ENCODE measurements at regions not wholly inside any gene's neighbourhood (a gene's known extent, or its start where the extent isn't known, plus 50 kb on each side); places are given as distances from the start of the nearest gene placed in this dataset.

DNA sequence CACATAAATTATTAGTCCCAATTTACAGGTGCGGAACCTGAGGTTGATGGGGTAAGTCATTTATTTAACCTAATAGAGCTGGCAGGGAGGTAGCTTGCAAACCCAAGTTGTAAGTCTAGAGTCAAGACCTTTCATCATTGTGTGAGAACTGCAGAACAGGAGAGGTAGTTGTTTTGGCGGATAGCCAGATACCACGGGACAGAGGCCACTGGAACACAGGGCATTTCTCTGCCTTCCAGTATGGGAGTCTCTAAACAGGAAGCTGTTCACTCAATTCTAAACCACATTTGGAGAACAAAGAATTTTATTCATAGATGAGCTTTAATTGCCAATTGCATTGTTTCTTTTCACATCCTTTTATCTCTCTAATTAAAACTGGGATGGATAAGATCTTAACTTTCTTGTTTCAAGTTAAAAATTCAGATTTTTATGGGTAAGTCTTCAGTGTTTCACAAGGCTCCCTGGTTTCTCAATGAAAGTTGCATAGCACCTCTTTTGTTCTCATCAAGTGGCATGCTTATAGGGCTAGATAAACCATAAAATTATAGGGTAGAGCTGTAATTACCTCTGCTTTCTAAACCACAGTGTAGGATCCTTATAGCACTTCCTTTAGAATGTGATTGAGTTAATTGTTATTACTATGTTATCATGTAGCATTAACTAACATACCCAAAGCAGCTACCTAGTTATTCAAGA, 489.0 kb downstream of the GATA3 start:
- no peak for DNase-seq (ENCODE audit: low read depth)

- no peak for DNase-seq (ENCODE audit: low read depth)
These were observed 489.5 kb downstream of the GATA3 start for GRCh38 chr10:8544057-8544380.

- no peak for DNase-seq (ENCODE audit: low read depth)
These were observed 490.0 kb downstream of the GATA3 start for GRCh38 chr10:8544500-8544899.

DNA sequence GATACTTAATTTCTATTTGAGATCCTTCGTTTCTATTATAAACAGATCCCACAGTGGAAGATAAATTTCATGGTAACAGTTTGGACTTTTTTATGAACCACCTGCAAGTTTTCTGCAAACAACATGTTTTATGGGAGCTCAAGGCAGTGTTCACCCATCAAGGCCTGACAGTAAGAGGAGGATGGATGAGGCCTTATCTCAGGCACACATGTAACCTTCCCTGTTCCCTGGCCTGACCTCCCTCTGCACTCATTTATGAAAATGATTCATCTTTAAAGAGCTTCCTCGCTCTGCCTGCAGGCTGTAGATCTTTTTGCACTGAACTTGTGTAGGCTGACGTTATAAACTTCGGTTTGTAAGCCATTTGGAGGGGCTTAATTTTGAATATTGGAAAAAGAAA, 500.1 kb downstream of the GATA3 start:
- DNase-seq (ENCODE audit: low read depth): no peak

DNA sequence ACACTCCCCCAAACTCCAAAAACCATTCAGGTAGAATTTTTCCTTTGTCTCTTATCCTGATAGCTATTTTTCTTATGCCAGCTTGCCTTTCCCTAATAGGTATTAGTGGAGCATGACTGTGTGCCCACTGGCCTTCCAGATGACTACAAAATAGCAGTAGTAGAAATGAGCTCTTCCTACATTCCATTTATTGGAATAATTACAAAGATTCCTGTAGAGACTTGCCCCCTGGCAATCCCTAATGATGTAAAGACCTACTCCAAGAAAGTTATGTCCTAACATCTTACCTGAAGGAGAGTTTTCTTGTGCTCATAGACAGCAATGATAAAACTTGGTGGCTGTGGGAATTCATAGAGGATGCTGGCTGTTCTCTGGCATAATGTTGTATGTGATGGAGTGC, 501.8 kb downstream of the GATA3 start:
- no peak for DNase-seq (ENCODE audit: low read depth)

GRCh38 chr10:8563478-8563877, 509.0 kb downstream of the GATA3 start:
- DNase-seq (ENCODE audit: low read depth): no peak

DNA sequence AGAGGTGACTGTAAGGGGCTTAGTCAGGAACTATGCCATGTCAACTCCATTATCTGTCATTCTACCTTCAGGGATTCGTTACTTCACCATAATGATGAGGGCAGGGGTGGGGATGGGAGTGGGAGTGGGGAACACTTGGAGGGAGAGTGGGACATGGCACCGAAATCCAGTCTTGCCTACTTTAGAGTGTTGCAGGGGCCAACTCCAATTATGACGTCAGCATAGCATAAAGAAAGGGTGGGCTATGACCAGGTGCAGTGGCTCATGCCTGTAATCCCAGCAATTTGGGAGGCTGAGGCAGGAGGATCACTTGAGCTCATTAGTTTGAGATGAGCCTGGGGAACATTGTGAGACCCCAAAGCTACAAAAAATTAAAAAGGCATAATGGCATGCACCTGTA, 512.2 kb downstream of the GATA3 start:
- DNase-seq (ENCODE audit: low read depth): no peak

- DNase-seq (ENCODE audit: low read depth): no peak
These were observed 513.9 kb downstream of the GATA3 start for GRCh38 chr10:8568401-8568800.

- no peak for DNase-seq (ENCODE audit: low read depth)
These were observed 521.1 kb downstream of the GATA3 start for GRCh38 chr10:8575620-8576019.

- no peak for DNase-seq (ENCODE audit: low read depth)
These were observed 521.8 kb downstream of the GATA3 start for GRCh38 chr10:8576281-8576680.

DNA sequence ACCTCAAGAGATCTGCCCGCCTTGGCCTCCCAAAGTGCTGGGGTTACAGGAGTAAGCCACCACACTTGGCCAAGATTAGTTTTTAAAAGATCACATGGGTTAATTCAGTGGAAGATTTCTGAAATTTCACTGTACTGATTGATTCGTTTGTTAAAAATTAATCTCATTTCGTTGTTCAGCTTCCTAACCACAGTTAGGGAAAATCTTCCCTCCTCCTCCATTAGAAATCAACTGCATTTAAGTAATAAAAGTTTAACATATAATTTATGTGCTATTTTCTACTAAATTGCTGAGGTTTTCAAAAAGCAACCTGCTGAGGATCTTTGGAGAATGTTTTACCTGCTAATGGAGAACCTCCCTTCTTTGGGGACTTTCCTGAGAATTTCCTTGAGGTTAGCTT, 522.4 kb downstream of the GATA3 start:
- DNase-seq (ENCODE audit: low read depth): no peak

GRCh38 chr10:8577686-8578085, 523.2 kb downstream of the GATA3 start:
- DNase-seq (ENCODE audit: low read depth): no peak

GRCh38 chr10:8581521-8582225, 527.2 kb downstream of the GATA3 start:
- DNase-seq (ENCODE audit: low read depth): no peak

GRCh38 chr10:8583096-8583495, 528.6 kb downstream of the GATA3 start:
- no peak for DNase-seq (ENCODE audit: low read depth)

DNA sequence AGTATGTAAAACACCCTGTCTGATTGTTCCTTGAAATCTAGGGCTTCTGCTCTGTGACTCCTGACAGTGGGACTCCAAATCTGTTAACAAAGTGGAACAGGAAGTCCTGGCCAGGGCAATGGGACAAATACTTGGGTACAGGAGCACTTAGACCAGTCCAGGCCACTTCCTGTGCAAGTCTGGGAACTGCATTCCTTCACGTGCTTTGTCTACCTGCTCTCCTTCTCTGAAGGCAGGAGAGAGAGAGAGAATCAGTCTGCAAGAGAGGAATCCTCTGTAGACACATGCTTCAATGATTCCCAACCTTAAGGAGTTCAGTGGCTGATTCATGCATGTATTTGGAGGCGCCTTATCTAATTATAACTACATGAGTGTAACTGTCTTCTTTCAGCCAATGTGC, 530.2 kb downstream of the GATA3 start:
- no peak for DNase-seq (ENCODE audit: low read depth)

- DNase-seq (ENCODE audit: low read depth): no peak
These were observed 532.0 kb downstream of the GATA3 start for GRCh38 chr10:8586504-8586903.

GRCh38 chr10:8588135-8588534, 533.6 kb downstream of the GATA3 start:
- no peak for DNase-seq (ENCODE audit: low read depth)

DNA sequence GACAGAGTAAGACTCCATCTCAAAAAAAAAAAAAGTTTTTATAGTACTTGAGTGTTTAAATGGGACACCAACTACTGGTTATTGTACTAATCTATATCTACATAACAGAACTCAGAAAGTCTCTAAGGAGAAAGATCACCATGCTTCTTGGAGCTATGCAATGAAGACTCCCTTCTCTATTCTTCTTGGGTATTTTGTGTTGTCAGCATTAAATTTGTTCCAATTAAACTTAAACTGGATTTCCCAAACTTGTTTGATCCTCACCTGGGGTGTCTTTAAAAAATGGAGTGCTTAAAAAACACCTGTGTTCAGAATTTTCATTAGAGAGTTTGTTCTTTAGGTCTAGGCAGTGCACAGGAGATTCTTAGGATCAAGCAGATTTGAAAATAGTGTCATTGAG, 536.0 kb downstream of the GATA3 start:
- no peak for DNase-seq (ENCODE audit: low read depth)

GRCh38 chr10:8591640-8592039, 537.2 kb downstream of the GATA3 start:
- DNase-seq (ENCODE audit: low read depth): no peak

DNA sequence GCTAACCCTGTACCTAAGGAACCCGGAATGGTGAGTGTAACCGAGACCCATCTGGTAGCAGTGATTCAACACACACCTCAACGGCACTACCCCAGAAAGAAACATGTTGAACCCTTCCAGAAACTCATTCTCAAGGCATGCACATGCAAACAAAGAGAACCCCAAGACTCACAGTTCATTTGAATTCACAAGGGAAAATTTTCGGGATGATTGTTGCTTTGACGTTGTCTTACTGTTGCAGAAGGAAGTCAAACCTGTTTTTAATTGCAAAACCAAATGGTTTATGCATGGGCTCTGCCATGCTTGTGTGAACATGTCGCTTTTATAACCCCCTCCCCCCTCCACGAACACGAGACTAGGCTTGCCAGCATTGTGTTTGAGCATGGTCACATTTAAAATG, 539.7 kb downstream of the GATA3 start:
- no peak for DNase-seq (ENCODE audit: low read depth)

DNA sequence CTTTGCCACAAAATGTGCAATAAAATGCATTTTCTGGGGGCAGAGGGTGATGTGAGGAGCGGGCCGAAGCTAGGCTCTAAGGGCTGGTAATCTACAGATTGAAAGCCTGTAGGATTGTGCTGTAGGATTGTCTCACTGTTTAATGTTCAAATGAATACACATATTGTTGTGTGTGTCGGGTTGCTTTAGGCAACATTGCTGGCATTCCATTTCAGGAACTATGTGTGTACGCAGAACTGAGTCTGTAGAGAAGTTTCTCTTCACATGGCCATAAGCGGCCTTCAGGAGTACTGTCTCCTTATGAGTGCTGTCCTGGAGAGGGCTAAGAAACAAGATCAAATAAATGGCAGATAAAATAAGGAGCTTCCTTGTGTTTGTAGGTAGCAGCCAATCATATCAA, 540.2 kb downstream of the GATA3 start:
- DNase-seq (ENCODE audit: low read depth): no peak

DNA sequence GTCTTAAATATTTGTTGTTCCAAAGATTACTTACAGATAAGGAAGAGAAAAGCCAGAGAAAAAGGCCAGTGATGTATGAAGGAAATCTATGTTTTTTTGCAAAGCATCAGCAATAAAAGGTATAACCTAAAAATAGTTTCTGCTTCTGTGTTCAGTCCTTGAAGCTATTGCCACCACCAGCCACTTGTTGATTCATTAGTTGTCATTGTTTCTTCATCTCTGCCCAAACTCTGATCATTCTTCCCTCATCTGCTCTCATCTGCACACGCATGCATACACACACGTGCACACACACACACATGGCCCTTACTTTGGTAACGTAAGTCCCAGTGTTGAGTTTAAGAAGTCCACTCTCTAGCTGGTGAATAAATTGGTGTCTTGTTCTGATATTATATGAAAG, 540.7 kb downstream of the GATA3 start:
- DNase-seq (ENCODE audit: low read depth): no peak

- DNase-seq (ENCODE audit: low read depth): no peak
These were observed 542.5 kb downstream of the GATA3 start for GRCh38 chr10:8596929-8597472.

GRCh38 chr10:8600192-8600591, 545.7 kb downstream of the GATA3 start:
- DNase-seq (ENCODE audit: low read depth): no peak
